NOMO-1 (cell line): ENCODE measurements at regions not wholly inside any gene's neighbourhood (a gene's known extent, or its start where the extent isn't known, plus 50 kb on each side); places are given as distances from the start of the nearest gene placed in this dataset.
A peak's percentile ranks its signal among the peaks of the same experiment; 100 is the strongest.

ENCODE experiments used
- DNase-seq, 2 experiments: peaks; one replicate each; lab custom pipeline; 2025; ENCODE audit not compliant: unreplicated experiment in 2 of 2; lab: John Stamatoyannopoulos, UW

DNA sequence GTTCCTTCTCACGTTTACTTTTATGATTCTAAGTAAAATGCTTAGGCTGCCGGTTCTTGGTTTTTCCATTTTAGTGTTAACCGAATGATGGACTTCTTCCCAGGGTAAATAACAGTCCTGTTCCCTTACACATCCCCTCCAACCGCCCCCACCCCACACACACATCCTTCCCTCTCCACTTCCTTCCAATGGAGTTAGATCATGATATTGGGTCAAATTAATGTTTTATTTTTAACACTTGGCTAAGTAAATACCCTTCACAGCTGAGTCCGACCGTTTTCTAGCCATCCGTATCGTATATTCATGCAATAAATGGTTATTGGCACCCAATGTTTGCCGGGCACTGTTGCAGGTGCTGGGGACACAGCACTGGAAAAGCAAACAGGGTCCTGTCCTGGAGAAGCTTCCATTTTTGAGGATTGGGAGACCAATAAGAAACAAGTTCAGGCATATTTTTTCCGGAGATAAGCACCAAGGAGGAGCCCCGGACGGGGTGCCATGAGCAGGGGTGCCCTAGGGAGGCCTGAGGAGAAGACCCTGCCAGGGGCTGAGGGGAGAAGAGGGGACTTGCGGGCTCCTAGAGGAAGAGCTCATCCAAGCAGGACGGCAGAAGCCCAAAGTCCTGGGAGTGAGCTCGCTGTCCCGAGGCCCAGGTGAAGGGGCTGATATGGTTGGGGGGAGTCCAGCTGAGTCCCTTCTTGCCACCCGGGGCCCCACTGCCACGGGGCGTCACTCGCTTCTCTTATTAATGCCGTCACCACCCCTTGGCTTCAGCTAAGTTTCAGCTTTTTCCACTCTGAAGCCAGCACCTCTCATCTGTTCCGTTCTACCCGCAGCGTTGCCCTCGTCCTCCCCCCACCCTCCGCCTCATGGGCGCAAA lies 126.0 kb upstream of the RET start:
- no peak for DNase-seq

GRCh38 chr10:42951486-42952251 lies 125.2 kb upstream of the RET start:
- no peak for DNase-seq

DNA sequence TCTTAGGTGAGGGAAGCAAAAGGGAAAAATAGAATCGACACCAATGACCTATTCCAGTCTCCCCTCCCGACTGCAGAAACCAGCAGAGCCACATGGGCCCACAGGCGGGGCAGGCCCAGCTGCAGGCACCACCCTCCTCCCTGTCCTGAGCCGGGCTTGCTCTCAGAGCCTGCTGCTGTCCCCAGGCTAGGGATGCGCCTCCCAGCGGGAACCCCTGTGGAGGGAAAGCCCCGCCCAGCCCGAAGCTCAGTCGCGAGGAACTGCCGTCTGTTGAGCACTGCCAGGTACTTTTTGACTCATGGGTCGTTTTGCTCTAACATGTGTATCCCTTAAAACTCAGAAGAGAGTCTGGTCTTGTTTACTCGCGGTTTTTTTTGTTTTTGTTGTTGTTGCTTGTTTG lies 124.5 kb upstream of the RET start:
- no peak for DNase-seq

DNA sequence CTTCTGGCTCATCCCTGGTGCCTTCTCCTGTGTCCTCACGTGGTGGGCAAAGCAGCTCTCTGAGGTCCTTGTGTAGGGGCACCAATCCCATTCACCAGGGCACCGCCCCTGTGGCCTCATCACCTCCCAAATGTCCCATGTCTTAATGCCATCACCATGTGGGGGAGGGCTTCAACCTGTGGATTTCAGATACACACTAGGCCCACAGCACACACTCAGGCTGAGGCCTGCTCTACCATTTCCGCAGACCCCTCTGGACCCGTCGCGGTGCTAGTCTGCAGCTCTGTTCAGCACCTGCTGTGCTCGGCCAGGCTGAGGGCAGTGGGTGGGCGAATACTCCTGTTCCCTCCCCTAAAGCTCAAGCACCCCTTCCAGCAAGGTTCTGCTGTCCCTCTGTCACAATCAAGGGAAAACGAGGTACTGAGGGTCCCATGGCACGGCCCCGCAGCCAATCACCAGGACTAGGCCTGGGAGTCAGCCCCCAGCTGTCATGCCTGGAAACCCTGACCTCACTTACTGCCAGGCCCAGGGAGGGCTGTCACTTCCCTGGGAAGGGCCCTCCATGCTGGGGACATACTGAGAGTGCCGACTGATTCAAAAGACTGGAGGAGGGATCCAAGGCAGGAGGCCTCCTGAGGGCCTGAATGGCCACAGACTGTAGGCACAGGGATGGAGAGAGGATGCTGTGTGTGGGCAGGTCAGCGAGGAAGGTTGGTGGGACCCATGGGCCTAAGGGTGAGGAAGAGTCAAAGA lies 123.8 kb upstream of the RET start:
- DNase-seq = no peak

DNA sequence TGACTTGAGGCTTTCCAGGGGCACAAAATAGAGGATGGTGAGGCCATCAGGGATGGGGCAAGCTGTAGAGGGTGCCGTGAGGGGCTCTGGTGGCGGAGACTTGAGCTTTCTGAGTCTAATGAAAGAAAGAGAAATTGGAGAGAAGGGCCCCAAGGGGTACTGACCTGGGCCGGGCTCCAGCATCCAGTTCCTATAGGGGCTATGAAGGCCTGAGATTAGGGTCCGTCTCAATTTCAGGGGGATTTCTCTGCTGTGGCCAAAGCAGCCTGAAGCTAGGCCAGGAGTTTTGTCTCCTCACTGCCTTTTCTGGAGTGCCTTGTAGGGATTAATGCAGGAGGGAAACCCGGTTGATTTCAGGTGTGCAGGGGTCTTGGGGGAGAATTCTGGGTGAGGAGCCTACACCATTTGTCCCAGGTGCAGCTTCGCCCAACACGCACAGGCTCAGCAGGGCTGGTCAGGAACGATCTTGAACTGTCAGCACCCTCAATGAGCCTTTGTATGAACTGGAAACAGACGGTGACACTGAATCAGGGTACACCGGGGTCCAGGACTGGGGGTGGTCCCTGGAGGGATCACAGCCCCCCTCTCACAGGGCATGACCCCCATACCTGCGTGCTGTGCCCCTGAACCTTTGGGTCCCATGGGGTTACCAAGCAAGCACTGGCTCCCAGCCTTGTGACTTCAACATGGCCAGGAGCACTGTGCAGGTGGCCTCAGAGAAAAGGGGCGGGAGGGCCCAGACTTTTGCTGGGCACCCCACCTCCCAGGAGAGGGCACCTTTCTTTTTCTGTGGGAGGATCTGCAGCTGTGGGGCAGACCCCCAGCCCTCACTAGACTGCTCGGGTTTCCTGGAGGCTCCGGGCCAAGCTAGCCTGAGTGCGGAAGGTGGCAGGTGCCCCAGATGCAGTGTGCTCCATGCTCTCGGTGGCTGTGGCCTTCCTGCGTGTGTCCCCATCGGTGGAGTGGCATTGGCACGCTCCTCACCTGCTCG lies 122.9 kb upstream of the RET start:
- DNase-seq = no peak

DNA sequence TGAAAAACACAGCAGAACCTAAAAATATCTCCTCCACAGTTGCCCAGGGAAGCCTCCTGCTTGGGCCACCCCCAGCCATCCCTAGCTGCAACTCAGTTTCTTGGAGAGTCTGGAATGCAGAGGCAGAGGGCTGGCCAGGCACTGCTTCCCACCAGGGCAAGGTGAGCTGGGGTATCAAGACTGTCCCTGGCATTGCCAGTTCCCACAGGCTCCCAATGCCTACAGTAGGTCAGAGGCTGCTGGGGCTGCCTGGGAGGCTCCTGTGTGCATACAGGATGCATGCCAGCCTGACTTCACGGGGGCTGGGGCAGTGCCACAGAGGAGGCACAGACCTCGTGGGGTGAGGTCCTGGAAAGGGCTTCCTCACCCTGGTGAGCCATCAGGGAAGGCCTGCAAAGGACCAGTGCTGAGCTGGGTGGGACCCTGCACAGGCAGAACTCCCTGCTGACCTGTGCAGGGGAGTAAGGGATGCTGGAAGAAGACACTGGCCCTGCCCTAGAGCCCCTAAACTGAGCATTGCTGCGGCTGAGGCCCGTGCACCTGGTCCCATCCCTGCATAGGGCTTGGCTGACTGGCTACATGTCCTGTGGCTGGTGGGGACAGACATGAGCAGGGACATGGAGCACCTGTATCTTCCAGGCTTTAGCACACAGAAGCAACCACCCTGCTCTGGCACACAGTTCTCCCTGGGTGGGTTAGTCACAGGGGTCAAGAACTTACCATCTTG lies 121.9 kb upstream of the RET start:
- no peak for DNase-seq

DNA sequence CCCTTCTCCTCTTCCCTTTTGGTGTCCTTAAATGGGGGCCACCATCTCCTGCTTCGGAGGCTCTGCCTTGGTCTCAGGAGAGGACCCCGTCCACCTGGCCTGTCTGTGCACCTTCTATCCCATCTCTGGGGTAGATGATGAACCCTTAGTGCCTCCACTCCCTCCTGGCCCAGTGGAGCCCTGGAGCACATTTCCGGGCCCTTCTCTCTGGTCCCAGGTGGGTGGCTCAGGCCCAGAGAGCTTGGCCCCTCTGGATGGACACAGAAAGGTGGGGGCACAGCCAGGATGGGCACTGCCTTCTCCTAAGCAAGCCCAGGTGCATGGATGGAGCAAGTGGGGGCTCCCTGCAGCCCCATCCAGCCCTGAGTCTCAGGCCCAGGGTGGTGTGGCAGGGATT lies 121.4 kb upstream of the RET start:
- DNase-seq = no peak

DNA sequence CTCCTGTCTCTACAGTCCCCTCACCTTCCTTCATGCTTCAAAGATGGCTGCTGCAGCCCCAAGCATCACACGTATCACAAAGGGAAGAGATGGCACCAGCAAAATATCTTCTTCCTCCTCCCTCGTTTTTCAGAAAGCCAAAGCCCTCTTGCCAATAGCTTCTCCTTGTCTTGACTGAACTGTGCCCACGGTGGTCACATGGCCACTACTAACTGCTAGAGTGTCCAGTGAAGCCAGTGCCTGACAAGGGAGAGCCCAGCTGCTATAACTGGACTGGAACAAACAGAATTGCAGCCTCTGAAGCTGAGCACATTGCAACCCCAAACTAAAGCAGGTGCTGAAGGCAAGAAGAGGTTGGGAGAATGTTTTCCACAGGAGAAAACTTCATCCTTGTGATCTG lies 120.8 kb upstream of the RET start:
- DNase-seq = no peak

GRCh38 chr10:42958142-42958868 lies 118.6 kb upstream of the RET start:
- no peak for DNase-seq

GRCh38 chr10:42959833-42960232 lies 117.0 kb upstream of the RET start:
- DNase-seq = no peak

GRCh38 chr10:42960491-42960990 lies 116.3 kb upstream of the RET start:
- no peak for DNase-seq

DNA sequence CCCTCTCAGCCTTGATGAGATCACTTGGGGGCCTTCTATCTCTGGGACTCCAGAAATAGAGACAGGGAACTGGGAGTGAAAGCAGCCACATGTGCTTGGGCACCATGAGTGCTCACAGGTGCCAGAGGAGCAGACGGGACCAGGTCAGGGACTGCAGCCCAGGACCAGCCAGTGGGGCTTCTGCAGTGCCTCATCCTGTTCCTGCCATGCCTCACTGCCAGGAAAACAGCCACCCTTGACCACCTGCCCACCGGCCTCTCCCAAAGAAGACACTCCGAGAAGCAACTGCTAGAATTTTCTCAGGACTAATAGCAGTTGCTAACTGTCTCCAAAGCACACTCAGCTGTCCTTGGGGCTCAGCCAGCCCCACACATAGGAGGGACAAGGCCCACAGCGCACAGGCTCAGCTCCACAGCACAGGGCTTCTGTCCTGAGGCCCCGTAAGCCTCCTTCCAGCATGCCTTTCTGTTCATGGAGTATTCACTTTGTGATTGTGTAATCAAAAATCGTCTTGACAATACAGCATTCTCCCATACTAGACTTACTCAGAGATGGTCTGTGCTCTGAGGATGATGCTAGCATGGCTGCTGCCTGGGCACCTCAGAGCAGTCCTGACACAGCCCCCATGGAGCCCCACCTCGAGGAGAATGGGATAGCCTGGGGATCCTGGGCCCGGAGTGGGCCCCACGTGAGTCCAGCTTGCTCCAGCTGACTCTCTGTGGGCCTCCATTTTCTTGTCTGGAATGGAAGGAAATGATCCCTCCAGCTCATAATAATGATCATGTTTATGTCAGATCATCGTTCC lies 115.7 kb upstream of the RET start:
- DNase-seq = no peak

DNA sequence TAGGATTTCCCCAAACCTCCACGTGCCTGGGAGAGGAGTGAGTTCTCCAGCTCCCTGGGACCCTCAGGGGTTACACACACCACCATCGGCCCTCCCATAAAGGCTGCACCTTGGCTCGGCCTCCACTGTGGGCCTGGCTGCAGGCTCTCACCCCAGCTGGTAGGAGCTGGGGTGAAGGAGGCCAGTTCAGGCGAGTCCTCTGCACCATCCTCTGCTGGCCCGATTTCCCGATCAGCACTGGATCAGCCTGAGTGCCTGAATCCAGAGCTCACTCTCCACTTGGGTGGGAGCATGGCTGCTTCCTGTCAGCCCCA lies 115.1 kb upstream of the RET start:
- DNase-seq = no peak

DNA sequence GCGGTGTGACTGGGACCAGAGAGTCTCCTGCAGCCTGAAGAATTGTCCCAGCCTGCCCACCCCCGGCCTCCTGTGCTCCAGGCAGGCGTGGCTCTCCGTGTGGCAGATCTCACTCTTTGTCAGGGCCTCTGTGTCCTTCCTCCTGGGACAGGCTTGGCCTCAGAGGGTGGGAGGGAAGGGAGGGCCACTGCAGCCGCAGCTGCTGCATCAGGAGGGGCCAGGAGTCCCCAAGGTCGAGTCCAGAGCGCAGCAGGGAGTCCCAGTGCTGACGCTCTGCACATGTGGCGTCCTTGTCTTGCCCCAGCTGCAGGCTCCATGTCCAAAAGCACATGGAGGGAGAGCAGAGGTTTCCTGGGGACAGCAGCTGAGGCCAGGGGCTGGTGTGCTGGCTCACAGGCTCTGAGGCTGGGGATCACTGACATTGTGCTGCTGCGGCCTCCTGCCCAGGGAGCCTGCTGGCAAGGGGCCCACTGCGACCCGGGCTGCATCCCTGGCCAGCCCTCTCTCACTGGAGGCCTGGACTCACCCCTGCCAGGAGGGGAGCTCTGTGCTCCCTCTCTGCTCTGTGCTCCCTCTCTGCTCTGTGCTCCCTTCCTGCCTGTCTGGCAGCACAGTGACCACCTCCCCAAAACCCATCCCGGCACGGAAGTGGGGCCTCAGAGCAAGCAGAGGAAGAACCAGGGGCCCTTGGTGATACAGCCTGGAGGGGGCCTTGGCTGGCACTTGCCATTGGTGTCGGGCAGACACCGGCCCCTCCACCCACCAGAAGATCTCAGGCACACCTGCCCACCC lies 114.6 kb upstream of the RET start:
- DNase-seq = no peak

GRCh38 chr10:42962902-42963231 lies 114.0 kb upstream of the RET start:
- no peak for DNase-seq

- peak; percentile 90 to 92 for DNase-seq
Observed at GRCh38 chr10:42963312-42963711, 113.6 kb upstream of the RET start.

- DNase-seq = no peak
Observed at GRCh38 chr10:42969147-42969546, 107.7 kb upstream of the RET start.
